ENCODE measurements at regions not wholly inside any gene's neighbourhood (a gene's known extent, or its start where the extent isn't known, plus 50 kb on each side); places are given as distances from the start of the nearest gene placed in this dataset.

DNA sequence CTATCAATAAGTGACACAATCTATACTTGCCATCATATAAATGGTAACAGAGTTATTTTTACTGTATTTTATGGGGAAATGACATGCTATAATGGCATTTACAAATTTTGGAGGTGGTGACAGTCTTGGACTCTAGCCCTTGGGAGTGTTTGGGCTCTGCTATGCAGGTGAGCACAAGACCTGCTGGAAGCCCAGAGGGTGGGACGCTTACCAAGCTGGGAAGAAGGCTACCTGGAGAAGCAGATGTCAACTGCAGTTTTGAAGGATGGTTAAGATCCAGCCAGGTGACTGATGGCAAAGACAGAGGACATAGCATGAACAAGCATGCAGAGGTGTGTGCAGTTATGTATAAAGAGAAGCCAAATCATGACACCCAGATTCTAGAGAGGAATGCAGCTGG is 346.9 kb downstream of the MYCN start:
- TF ChIP-seq CSDC2 (CRISPR knock-in tag; IDR thresholded peaks at IDR 0.05) (no peak), ZFP3 (CRISPR knock-in tag; IDR thresholded peaks at IDR 0.05) (no peak), ISL1 (CRISPR knock-in tag; IDR thresholded peaks at IDR 0.05) (no peak), GLIS3 (CRISPR knock-in tag; IDR thresholded peaks at IDR 0.05) (no peak), TCF4 (CRISPR knock-in tag; IDR thresholded peaks at IDR 0.05; ENCODE audit: borderline replicate concordance) (no peak), ZNF70 (CRISPR knock-in tag; IDR thresholded peaks at IDR 0.05) (no peak), BACH2 (CRISPR knock-in tag; IDR thresholded peaks at IDR 0.05; ENCODE audit: borderline replicate concordance) (no peak), PPARA (CRISPR knock-in tag; IDR thresholded peaks at IDR 0.05; ENCODE audit: borderline replicate concordance) (no peak), OSR1 (CRISPR knock-in tag; IDR thresholded peaks at IDR 0.05) (no peak), RARB (CRISPR knock-in tag; IDR thresholded peaks at IDR 0.05) (no peak), ARNTL (CRISPR knock-in tag; IDR thresholded peaks at IDR 0.05; ENCODE audit: borderline replicate concordance, low read depth) (no peak)
- TF ChIP-seq, protein P1, sequence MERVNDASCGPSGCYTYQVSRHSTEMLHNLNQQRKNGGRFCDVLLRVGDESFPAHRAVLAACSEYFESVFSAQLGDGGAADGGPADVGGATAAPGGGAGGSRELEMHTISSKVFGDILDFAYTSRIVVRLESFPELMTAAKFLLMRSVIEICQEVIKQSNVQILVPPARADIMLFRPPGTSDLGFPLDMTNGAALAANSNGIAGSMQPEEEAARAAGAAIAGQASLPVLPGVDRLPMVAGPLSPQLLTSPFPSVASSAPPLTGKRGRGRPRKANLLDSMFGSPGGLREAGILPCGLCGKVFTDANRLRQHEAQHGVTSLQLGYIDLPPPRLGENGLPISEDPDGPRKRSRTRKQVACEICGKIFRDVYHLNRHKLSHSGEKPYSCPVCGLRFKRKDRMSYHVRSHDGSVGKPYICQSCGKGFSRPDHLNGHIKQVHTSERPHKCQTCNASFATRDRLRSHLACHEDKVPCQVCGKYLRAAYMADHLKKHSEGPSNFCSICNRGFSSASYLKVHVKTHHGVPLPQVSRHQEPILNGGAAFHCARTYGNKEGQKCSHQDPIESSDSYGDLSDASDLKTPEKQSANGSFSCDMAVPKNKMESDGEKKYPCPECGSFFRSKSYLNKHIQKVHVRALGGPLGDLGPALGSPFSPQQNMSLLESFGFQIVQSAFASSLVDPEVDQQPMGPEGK (CRISPR knock-in tag; IDR thresholded peaks at IDR 0.05; ENCODE audit: borderline replicate concordance) = no peak
- TF ChIP-seq, protein P2, sequence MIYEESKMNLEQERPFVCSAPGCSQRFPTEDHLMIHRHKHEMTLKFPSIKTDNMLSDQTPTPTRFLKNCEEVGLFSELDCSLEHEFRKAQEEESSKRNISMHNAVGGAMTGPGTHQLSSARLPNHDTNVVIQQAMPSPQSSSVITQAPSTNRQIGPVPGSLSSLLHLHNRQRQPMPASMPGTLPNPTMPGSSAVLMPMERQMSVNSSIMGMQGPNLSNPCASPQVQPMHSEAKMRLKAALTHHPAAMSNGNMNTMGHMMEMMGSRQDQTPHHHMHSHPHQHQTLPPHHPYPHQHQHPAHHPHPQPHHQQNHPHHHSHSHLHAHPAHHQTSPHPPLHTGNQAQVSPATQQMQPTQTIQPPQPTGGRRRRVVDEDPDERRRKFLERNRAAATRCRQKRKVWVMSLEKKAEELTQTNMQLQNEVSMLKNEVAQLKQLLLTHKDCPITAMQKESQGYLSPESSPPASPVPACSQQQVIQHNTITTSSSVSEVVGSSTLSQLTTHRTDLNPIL (CRISPR knock-in tag; IDR thresholded peaks at IDR 0.05; ENCODE audit: low read depth) = no peak
- TF ChIP-seq, protein P3, sequence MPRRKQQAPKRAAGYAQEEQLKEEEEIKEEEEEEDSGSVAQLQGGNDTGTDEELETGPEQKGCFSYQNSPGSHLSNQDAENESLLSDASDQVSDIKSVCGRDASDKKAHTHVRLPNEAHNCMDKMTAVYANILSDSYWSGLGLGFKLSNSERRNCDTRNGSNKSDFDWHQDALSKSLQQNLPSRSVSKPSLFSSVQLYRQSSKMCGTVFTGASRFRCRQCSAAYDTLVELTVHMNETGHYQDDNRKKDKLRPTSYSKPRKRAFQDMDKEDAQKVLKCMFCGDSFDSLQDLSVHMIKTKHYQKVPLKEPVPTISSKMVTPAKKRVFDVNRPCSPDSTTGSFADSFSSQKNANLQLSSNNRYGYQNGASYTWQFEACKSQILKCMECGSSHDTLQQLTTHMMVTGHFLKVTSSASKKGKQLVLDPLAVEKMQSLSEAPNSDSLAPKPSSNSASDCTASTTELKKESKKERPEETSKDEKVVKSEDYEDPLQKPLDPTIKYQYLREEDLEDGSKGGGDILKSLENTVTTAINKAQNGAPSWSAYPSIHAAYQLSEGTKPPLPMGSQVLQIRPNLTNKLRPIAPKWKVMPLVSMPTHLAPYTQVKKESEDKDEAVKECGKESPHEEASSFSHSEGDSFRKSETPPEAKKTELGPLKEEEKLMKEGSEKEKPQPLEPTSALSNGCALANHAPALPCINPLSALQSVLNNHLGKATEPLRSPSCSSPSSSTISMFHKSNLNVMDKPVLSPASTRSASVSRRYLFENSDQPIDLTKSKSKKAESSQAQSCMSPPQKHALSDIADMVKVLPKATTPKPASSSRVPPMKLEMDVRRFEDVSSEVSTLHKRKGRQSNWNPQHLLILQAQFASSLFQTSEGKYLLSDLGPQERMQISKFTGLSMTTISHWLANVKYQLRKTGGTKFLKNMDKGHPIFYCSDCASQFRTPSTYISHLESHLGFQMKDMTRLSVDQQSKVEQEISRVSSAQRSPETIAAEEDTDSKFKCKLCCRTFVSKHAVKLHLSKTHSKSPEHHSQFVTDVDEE (CRISPR knock-in tag; IDR thresholded peaks at IDR 0.05) = no peak
